Thymus (tissue), 11 donors: ENCODE measurements at regions not wholly inside any gene's neighbourhood (a gene's known extent, or its start where the extent isn't known, plus 50 kb on each side); places are given as distances from the start of the nearest gene placed in this dataset.

Experiments used
- DNase-seq, 9 donors: peaks; one replicate each; pipeline ENCODE4 v3.0.0-alpha.2; 2013; ENCODE audit warnings: low spot score in 9 of 9, low read depth in 6 of 9, missing footprints in 1 of 9
- H3K27ac ChIP-seq, 2 donors: one replicate each; pipeline ENCODE4 v1.5.1; 2013; ENCODE audit warnings: control low read depth in 1 of 2, low read depth in 1 of 2, low read length in 1 of 2, mild to moderate bottlenecking in 1 of 2, moderate library complexity in 1 of 2
- H3K27me3 ChIP-seq, 2 donors: one replicate each; pipeline ENCODE4 v1.5.1; 2013; ENCODE audit warnings: low read length in 1 of 2; ENCODE audit not compliant: control insufficient read depth in 2 of 2, insufficient read depth in 1 of 2
- H3K36me3 ChIP-seq, 2 donors: one replicate each; pipeline ENCODE4 v1.5.1; 2013; ENCODE audit warnings: low read length in 1 of 2, mild to moderate bottlenecking in 1 of 2, moderate library complexity in 1 of 2; ENCODE audit not compliant: control insufficient read depth in 2 of 2, insufficient read depth in 2 of 2
- H3K4me1 ChIP-seq, 2 donors: one replicate each; pipeline ENCODE4 v1.5.1; 2013; ENCODE audit warnings: low read length in 2 of 2; ENCODE audit not compliant: control insufficient read depth in 2 of 2, insufficient read depth in 2 of 2
- H3K4me3 ChIP-seq, 2 donors: one replicate each; pipeline ENCODE4 v1.5.1; 2013; ENCODE audit warnings: low read length in 2 of 2, control low read depth in 1 of 2, mild to moderate bottlenecking in 1 of 2
- H3K9me3 ChIP-seq, 2 donors: one replicate each; pipeline ENCODE4 v1.5.1; 2013; ENCODE audit warnings: low read length in 1 of 2, mild to moderate bottlenecking in 1 of 2; ENCODE audit not compliant: control insufficient read depth in 2 of 2, insufficient read depth in 1 of 2
- WGBS: extraction: QIAGEN DNeasy Blood & Tissue Kit; methylation state at CpG from one replicate; pipeline ENCODE4 v1.1.7; 2013; 5-methylcytosine and 5-hydroxymethylcytosine counted together
- donor health status: healthy.

DNA sequence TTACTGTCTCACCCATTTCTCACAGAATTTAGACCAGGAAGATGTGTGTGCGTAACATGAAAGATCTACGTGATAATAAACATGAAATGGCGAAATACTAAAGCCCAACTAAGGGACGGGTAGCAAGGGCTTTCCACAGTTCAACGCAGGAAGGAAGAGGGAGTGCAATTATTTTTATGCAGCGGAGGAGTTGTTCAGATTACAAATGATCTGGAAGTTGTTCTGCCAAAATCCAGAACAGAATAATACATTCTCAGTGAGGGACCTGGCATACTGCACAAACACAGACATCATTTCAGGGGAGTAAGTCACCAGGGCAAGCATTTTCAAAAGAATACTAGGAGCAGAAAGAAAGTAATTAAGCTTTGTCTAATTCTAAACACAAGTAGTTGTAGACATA lies 133.6 kb upstream of the RAP2B start:
- no peaks in the 10 kb centered on the region for H3K27me3 ChIP-seq
- no peak for DNase-seq
- no peaks in the 10 kb centered on the region for H3K4me1 ChIP-seq
- no peak overlapping the region for H3K4me3 ChIP-seq
- no peaks in the 10 kb centered on the region for H3K9me3 ChIP-seq
- 61% methylated on average over 6 of the region's 6 CpGs for WGBS
- H3K27ac ChIP-seq = no peak overlapping the region
- H3K36me3 ChIP-seq = no peaks in the 10 kb centered on the region

DNA sequence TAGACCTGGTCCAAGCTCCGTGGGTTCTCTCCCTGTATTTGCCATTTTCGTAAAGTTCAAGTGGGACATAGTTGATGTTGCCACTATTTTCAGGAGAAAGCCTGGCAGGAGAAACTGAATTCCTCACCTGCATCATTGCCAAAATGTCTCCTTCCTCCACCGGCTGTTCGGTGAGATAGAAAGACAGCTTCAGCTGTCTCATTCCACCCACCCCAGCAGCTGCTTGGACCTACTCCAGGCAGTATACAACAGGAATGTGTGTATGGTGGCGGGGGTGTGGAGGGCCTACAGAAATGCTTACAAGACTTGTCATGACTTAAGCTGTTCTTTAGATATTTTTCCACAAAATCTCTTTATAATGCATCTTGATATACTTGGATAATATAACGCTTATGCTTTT lies 132.7 kb upstream of the RAP2B start:
- Histone ChIP-seq H3K4me3 (no peak overlapping the region), H3K27ac (no peak overlapping the region), H3K27me3 (no peaks in the 10 kb centered on the region), H3K4me1 (no peaks in the 10 kb centered on the region), H3K36me3 (no peaks in the 10 kb centered on the region), H3K9me3 (no peaks in the 10 kb centered on the region)
- peak in 1 of 9 donors; percentile 5 for DNase-seq
- WGBS = 81% methylated on average over 6 of the region's 6 CpGs

DNA sequence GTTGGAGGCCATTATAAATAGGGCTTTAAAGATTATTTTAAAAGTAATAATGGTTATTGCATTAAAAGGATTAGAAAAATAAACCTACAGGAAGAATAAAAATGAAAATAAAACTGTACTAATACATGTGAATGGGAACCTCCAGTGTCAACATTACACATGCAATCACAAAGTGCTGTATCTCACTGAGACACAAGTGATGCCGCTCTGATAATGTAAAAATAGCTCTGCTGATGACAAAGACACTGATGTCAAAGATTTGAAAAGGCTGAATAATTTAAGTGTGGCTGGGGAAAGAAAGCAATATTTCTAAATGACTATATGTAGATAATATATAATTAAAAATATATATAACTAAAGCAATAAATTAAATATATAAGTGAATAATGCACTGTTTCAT lies 129.1 kb upstream of the RAP2B start:
- H3K4me3 ChIP-seq = no peak overlapping the region
- H3K36me3 ChIP-seq = no peaks in the 10 kb centered on the region
- H3K27ac ChIP-seq = no peak overlapping the region
- 96% methylated on average over 1 of the region's 1 CpG for WGBS
- no peaks in the 10 kb centered on the region for H3K27me3 ChIP-seq
- DNase-seq = no peak
- no peaks in the 10 kb centered on the region for H3K9me3 ChIP-seq
- H3K4me1 ChIP-seq = no peaks in the 10 kb centered on the region

DNA sequence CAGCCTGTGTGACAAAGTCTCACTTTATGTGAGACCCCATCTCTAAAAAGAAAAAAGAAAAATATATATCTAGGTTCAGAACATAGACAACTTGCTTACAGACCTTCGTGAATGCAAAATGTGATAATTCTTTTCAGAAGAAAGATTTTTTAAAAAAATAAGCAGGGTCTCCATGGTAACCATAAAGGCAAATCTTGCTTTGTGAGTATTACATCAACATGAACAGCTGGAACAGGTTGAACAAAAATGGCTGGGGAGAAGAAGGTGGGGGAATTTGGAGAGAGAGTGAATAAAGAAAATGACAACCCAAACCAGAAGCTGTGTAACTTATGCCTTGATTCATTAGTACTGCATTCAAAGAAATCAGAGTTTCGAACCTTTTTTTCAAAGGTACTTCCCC lies 125.2 kb upstream of the RAP2B start:
- H3K4me3 ChIP-seq = no peak overlapping the region

DNA sequence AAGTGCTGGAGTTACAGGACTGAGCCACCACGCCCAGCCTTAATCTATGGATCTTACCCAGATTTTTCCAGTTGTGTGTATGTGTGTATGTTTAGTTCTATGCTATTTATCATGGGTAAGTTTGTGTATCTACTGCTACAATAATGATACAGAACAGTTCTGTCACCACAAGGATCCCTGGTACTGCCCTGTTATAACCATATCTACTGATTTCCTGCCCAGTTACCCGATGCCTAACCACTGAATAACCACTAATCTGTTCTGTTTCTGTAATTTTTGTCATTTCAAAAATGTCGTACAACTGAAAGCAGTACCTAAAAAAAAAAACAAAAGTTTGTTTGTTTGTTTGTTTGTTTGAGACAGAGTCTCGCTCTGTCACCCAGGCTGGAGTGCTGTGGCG lies 123.7 kb upstream of the RAP2B start:
- Histone ChIP-seq H3K4me1 (no peaks in the 10 kb centered on the region), H3K4me3 (no peak overlapping the region), H3K27me3 (no peaks in the 10 kb centered on the region), H3K9me3 (no peaks in the 10 kb centered on the region), H3K36me3 (no peaks in the 10 kb centered on the region), H3K27ac (no peak overlapping the region)
- 78% methylated on average over 5 of the region's 5 CpGs for WGBS
- DNase-seq = no peak

More for the DNA sequence above, 125.2 kb upstream of the RAP2B start:
- no peak for DNase-seq
- Histone ChIP-seq H3K9me3 (no peaks in the 10 kb centered on the region), H3K4me1 (no peaks in the 10 kb centered on the region), H3K27me3 (no peaks in the 10 kb centered on the region), H3K36me3 (no peaks in the 10 kb centered on the region), H3K27ac (no peak overlapping the region)
- WGBS = 96% methylated on average over 2 of the region's 2 CpGs

DNA sequence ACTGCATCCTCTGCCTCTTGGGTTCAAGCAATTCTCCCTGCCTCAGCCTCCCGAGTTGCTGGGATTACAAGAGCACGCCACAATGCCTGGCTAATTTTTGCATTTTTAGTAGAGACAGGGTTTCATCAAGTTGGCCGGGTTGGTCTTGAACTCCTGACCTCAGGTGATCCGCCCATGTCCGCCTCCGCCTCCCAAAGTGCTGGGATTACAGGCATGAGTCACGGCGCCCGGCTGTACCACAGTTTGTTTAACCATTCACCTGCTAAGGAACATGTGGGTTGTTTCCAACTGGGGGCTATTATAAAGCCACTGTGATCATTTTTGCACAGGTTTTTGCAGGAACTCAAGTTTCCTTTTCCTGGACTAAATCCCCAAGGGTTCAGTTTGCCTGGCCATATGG lies 123.2 kb upstream of the RAP2B start:
- DNase-seq = no peak
- WGBS = 96% methylated on average over 9 of the region's 9 CpGs
- Histone ChIP-seq H3K9me3 (no peaks in the 10 kb centered on the region), H3K4me1 (no peaks in the 10 kb centered on the region), H3K27ac (no peak overlapping the region), H3K27me3 (no peaks in the 10 kb centered on the region), H3K4me3 (no peak overlapping the region), H3K36me3 (no peaks in the 10 kb centered on the region)

DNA sequence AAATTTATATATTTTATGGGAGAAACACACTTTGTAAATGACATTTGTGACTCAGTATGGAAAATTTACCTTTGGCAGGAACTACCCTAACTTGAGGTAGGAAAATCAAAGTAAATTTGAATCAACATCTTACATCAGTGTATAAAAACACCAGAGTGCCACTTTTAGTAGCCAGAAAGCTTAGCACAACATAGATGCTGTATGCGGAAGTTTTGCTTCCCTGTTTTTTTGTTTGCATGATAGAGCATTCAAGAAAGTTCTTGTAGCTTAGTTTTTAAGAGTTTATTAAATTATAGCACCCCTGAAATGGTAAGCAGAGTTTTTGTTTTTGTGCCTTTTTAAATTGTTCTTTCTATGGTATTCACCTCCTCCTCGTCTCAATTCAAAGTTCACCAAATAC lies 120.8 kb upstream of the RAP2B start:
- Histone ChIP-seq H3K27ac (no peak overlapping the region), H3K27me3 (no peaks in the 10 kb centered on the region), H3K4me1 (no peaks in the 10 kb centered on the region), H3K36me3 (no peaks in the 10 kb centered on the region), H3K4me3 (no peak overlapping the region), H3K9me3 (no peaks in the 10 kb centered on the region)
- no peak for DNase-seq
- 99% methylated on average over 2 of the region's 2 CpGs for WGBS

DNA sequence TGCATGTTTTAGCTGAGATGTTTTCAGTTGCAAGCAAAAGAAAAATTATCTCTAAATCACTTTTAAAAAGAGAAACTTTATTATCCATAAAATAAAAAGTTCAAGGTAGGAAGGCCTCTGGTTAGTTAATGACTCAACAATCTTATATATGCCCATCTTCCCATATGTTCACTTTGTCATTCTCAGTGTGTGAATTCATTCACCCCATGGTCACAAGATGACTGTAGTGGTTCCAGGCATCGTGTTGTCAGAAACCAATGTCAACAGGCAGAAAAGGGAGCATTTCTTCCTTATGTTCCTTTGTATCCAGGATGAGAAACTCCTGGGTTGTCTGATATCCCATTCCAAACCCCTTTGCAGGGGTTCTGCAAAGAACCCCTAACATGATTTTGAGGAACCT lies 119.9 kb upstream of the RAP2B start:
- no peak overlapping the region for H3K4me3 ChIP-seq
- no peaks in the 10 kb centered on the region for H3K27me3 ChIP-seq
- WGBS = 98% methylated on average over 1 of the region's 1 CpG
- no peak overlapping the region for H3K27ac ChIP-seq
- no peaks in the 10 kb centered on the region for H3K9me3 ChIP-seq
- no peaks in the 10 kb centered on the region for H3K36me3 ChIP-seq
- no peak for DNase-seq
- H3K4me1 ChIP-seq = no peaks in the 10 kb centered on the region

DNA sequence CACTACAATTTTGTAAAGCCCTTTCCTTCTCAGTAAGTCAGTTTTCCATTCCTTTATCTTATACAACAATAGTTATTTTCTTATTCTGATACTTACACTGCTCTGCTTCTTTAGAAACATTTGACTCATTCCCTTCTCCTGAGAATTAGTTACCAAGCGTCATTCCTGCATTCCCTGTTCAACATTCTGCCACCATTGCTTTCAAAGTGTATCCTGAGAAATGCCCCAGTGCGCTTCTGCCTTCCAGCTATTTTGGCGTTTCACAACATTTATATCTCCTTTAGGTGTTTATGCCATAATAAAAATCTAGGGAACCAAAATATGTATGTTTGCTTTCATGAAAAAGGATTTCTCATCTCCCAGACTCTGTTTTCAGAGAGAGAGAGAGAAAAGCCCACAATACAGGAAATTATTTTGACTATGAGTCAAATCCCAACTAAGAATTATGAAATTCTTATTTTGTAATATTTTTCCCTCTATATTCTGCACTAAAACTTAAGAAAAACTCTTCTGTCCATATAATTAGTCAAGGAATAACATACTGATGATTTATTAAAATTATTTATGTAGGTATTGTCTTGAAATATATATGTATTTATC lies 118.2 kb upstream of the RAP2B start:
- no peaks in the 10 kb centered on the region for H3K27me3 ChIP-seq
- DNase-seq = no peak
- H3K4me3 ChIP-seq = no peak overlapping the region
- no peaks in the 10 kb centered on the region for H3K9me3 ChIP-seq
- WGBS = 66% methylated on average over 3 of the region's 3 CpGs
- H3K36me3 ChIP-seq = no peaks in the 10 kb centered on the region
- H3K27ac ChIP-seq = no peak overlapping the region
- no peaks in the 10 kb centered on the region for H3K4me1 ChIP-seq

DNA sequence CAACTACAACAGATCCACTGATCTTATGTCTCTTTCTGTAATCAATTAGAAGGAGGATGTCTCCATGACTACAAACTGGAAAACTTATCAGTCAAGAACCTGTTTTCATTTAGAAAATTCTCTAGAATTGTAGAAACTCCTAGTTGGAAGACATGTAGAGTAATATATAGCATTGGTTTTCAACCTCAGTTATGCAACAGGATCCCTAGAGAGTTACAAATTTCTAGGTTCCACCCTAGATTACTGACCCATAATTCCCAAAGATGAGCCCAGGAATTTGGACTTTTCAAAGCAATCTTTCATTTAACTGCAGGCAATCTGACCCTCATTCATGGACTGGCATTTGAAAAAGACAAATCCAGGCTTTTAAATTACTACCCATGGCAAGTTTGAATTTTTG lies 116.9 kb upstream of the RAP2B start:
- no peaks in the 10 kb centered on the region for H3K9me3 ChIP-seq
- no peaks in the 10 kb centered on the region for H3K27me3 ChIP-seq
- H3K4me3 ChIP-seq = no peak overlapping the region
- DNase-seq = no peak
- no peak overlapping the region for H3K27ac ChIP-seq
- H3K36me3 ChIP-seq = no peaks in the 10 kb centered on the region
- H3K4me1 ChIP-seq = no peaks in the 10 kb centered on the region
